ENCODE measurements at regions not wholly inside any gene's neighbourhood (a gene's known extent, or its start where the extent isn't known, plus 50 kb on each side); places are given as distances from the start of the nearest gene placed in this dataset.

DNA sequence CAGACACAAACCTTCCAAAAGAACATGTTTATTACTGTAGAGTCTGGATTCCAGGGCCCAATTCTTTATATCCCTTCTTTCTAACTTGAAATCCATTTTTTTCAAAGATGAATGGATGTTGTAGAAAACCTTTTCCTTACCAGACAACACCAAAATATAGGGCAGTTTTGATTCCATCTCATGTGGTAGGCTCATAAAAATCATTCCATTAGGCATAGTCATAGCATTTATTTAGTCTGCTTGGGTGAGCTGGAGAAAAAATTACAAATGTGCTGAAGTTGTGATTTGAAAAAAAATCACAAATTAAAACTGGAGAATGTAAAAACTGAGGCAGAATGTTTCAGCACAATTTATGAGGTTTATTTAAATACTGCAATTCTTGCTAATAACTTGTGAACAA is 199.3 kb upstream of the TBC1D5 start:
- TF ChIP-seq, protein P1, sequence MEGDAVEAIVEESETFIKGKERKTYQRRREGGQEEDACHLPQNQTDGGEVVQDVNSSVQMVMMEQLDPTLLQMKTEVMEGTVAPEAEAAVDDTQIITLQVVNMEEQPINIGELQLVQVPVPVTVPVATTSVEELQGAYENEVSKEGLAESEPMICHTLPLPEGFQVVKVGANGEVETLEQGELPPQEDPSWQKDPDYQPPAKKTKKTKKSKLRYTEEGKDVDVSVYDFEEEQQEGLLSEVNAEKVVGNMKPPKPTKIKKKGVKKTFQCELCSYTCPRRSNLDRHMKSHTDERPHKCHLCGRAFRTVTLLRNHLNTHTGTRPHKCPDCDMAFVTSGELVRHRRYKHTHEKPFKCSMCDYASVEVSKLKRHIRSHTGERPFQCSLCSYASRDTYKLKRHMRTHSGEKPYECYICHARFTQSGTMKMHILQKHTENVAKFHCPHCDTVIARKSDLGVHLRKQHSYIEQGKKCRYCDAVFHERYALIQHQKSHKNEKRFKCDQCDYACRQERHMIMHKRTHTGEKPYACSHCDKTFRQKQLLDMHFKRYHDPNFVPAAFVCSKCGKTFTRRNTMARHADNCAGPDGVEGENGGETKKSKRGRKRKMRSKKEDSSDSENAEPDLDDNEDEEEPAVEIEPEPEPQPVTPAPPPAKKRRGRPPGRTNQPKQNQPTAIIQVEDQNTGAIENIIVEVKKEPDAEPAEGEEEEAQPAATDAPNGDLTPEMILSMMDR (IDR thresholded peaks at IDR 0.05; ENCODE audit: insufficient read depth, low read length, poor library complexity, severe bottlenecking) = no peak
- no peak for TF ChIP-seq EZH2phosphoT487 (conservative IDR thresholded peaks at IDR 0.05; ENCODE audit: low read length)

Measured in SU-DHL-6 (cell line).